SU-DHL-6 (cell line): ENCODE measurements at regions not wholly inside any gene's neighbourhood (a gene's known extent, or its start where the extent isn't known, plus 50 kb on each side); places are given as distances from the start of the nearest gene placed in this dataset.

Source experiments
- H2AFZ ChIP-seq: fragments of 200-600 bp; sonication (generic); 2 replicates; pipeline ENCODE4 v1.6.1; 2014; ENCODE audit warnings: low read depth, mild to moderate bottlenecking, moderate library complexity, mixed read lengths, antibody characterized with exemption, low read length; ENCODE audit not compliant: severe bottlenecking
- H3F3A ChIP-seq: fragments of 200-600 bp; shearing (Covaris generic); 2 replicates; pipeline ENCODE4 v1.6.0; 2016; ENCODE audit warnings: antibody characterized with exemption, mild to moderate bottlenecking; ENCODE audit not compliant: insufficient read depth
- H3K27ac ChIP-seq: fragments of 200-600 bp; sonication (generic); 2 replicates; pipeline ENCODE4 v1.5.1; 2016; ENCODE audit warnings: low read depth, mild to moderate bottlenecking, low read length, moderate library complexity, mixed read lengths
- H3K27me3 ChIP-seq: fragments of 200-600 bp; sonication (generic), shearing (Covaris generic); 2 replicates; pipeline ENCODE4 v1.6.0; 2014; ENCODE audit warnings: mild to moderate bottlenecking, low read length
- H3K36me3 ChIP-seq: fragments of 200-600 bp; sonication (generic); 2 replicates; pipeline ENCODE4 v1.6.1; 2014; ENCODE audit warnings: mild to moderate bottlenecking, low read length, mixed read lengths
- H3K4me2 ChIP-seq: fragments of 300-600, 200-600 bp; shearing (Covaris generic), sonication (generic); 2 replicates; pipeline ENCODE4 v1.6.0; 2014; ENCODE audit warnings: low read length, low read depth, mild to moderate bottlenecking; ENCODE audit not compliant: poor library complexity, severe bottlenecking
- H3K4me3 ChIP-seq: fragments of 200-600 bp; sonication (generic); 2 replicates; pipeline ENCODE4 v1.5.1; 2014; ENCODE audit warnings: antibody characterized with exemption, low read length, mild to moderate bottlenecking, mixed read lengths; ENCODE audit not compliant: insufficient read depth, poor library complexity, severe bottlenecking
- H3K79me2 ChIP-seq: fragments of 200-600 bp; sonication (generic); 2 replicates; pipeline ENCODE4 v1.6.1; 2014; ENCODE audit warnings: mild to moderate bottlenecking, low read length, moderate library complexity; ENCODE audit not compliant: insufficient read depth
- H3K9ac ChIP-seq: fragments of 200-600 bp; sonication (generic); 2 replicates; pipeline ENCODE4 v1.7.0; 2014; ENCODE audit warnings: mild to moderate bottlenecking, low read length
- H3K9me2 ChIP-seq: fragments of 200-600 bp; sonication (generic); replicated peaks from 2 replicates; pipeline ENCODE4 v1.6.1; 2014; ENCODE audit warnings: low read length; ENCODE audit not compliant: insufficient read depth
- H3K9me3 ChIP-seq: fragments of 200-600 bp; sonication (generic); 2 replicates; pipeline ENCODE4 v1.6.1; 2014; ENCODE audit warnings: low read length, mixed read lengths; ENCODE audit not compliant: insufficient read depth
- H4K20me1 ChIP-seq: fragments of 200-600 bp; sonication (generic); 2 replicates; pipeline ENCODE4 v1.6.1; 2014; ENCODE audit warnings: low read depth, mild to moderate bottlenecking, antibody characterized with exemption, low read length, moderate library complexity, mixed read lengths
- EZH2phosphoT487 ChIP-seq: fragments of 200-600 bp; sonication (generic), shearing (Covaris generic); conservative IDR thresholded peaks from 2 replicates; pipeline ENCODE4 v1.6.1; 2018; ENCODE audit warnings: mild to moderate bottlenecking, antibody characterized with exemption, low read length, moderate library complexity, mixed read lengths
- TF ChIP-seq, protein P1 (sequence below): fragments of 200-600 bp; sonication (generic); IDR thresholded peaks from one replicate; pipeline ENCODE4 v1.5.1; 2017; ENCODE audit warnings: antibody characterized with exemption, mild to moderate bottlenecking, low read length, moderate library complexity; ENCODE audit not compliant: insufficient read depth, poor library complexity, severe bottlenecking

DNA sequence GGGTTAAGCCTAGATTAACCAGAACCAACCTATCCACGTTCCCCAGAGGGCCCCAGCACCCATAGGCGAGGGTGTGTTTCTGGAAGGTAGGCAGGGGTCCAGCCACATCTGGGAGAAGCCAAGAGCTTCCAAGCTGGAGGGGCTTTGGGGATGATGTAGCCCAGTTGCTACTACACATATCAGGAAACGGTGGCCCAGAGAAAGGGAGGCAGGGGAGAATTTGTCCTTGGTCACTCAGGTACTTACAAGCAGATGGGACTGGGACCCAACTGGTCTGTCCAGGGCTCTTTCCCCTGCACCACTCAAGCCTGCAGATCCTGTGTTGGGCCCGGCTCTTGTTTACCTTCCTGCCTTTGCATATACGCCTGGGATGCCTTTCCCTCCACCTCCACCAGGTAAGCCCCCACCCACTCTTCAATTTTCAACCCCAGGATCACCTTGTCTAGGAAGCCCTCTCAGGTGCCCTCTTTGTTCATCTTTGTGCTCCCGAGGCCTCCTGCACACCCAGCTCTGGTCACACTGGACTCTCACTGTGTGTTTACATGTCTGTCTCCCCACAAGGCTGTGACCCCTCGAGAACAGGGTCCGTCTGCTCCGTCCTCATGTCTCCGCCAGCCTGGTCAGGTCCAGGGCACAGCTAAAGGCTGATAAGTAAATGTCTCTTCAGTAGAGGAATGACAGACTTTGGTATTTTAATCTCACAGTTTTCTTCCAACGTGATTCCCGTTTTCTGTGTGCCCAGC, 204.4 kb upstream of the LINGO1 start:
- no peaks in the 10 kb centered on the region for H4K20me1 ChIP-seq
- no peaks in the 10 kb centered on the region for H3K79me2 ChIP-seq
- no peaks in the 10 kb centered on the region for H3F3A ChIP-seq
- H3K4me3 ChIP-seq, result no peak overlapping the region
- no peaks in the 10 kb centered on the region for H3K36me3 ChIP-seq
- H3K9ac ChIP-seq, result no peak overlapping the region
- H3K4me2 ChIP-seq, result no peak overlapping the region
- no peak for TF ChIP-seq EZH2phosphoT487
- TF ChIP-seq, protein P1, sequence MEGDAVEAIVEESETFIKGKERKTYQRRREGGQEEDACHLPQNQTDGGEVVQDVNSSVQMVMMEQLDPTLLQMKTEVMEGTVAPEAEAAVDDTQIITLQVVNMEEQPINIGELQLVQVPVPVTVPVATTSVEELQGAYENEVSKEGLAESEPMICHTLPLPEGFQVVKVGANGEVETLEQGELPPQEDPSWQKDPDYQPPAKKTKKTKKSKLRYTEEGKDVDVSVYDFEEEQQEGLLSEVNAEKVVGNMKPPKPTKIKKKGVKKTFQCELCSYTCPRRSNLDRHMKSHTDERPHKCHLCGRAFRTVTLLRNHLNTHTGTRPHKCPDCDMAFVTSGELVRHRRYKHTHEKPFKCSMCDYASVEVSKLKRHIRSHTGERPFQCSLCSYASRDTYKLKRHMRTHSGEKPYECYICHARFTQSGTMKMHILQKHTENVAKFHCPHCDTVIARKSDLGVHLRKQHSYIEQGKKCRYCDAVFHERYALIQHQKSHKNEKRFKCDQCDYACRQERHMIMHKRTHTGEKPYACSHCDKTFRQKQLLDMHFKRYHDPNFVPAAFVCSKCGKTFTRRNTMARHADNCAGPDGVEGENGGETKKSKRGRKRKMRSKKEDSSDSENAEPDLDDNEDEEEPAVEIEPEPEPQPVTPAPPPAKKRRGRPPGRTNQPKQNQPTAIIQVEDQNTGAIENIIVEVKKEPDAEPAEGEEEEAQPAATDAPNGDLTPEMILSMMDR, result no peak
- no peaks in the 10 kb centered on the region for H3K27me3 ChIP-seq
- H3K9me3 ChIP-seq, result no peaks in the 10 kb centered on the region
- H2AFZ ChIP-seq, result no peak overlapping the region
- H3K9me2 ChIP-seq, result no peaks in the 10 kb centered on the region
- no peak overlapping the region for H3K27ac ChIP-seq

DNA sequence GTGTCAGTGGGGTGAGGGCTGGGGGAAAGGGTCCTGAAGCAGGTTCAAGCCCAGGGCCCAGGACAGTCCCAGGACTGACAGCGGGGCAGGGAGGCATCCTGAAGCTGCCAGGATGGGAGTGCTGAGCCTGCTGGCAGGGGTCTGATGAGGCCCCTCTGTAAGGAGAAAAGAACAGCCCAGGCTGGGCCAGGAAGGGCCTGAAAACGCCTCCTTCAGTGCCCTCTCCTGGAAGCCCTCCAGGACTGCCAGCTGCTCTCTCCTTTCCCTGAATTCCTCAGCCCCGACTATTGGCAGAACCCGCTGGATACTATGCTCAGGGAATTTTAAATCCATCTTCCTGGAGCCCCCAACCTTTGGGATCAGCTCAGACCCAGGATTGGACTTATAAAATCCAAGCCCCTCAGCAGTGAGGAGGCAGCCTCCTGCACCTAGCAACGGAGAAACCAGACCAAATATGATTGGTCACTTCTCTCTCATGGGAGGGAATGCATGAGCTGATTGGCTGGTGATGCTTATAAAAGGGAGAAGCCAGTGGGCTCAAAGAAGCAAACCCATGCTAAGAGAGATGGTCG, 203.5 kb upstream of the LINGO1 start:
- H2AFZ ChIP-seq, result no peak overlapping the region
- H3K4me3 ChIP-seq, result no peak overlapping the region
- no peak overlapping the region for H3K27ac ChIP-seq
- H3K9me3 ChIP-seq, result no peaks in the 10 kb centered on the region
- no peaks in the 10 kb centered on the region; the same call in 1 of the 2 replicates for H3K27me3 ChIP-seq
- H4K20me1 ChIP-seq, result no peaks in the 10 kb centered on the region
- H3K4me2 ChIP-seq, result no peak overlapping the region
- no peaks in the 10 kb centered on the region for H3K9me2 ChIP-seq
- H3F3A ChIP-seq, result no peaks in the 10 kb centered on the region
- TF ChIP-seq EZH2phosphoT487, result no peak
- TF ChIP-seq, protein P1, result no peak
- H3K9ac ChIP-seq, result no peak overlapping the region
- no peaks in the 10 kb centered on the region for H3K79me2 ChIP-seq
- no peaks in the 10 kb centered on the region for H3K36me3 ChIP-seq

DNA sequence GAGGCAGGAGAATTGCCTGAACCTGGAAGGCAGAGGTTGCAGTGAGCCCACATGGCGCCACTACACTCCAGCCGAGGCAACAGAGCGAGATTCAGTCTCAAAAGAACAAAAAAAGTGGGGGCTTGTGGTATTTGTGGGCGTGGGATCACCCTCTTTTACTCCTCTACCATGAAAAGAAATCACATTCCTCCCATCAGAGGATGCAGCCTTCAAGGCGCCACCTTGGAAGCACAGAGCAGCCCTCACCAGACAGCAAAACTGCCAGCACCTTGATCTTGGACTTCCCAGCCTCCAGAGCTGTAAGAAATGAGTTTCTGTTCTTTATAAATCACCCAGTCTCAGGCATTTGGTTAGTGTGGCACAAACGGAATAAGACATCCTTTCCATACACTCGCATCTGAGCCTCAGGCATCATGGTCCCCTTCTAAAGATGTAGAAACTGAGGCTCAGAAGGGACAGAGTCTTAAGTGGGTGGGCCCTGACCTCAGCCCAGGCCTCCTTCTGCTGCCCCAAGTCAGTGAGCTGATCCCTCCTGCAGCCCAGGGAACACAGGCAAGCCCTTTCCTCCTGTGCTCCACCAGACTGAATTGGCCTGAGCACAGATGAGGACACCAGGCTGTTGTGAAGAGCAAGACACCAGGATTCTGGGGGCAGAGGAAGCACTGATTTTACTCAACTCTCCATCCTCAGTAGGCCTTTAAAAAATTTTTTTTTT, 201.7 kb upstream of the LINGO1 start:
- Histone ChIP-seq H3K27ac (no peak overlapping the region), H3K36me3 (no peaks in the 10 kb centered on the region), H3F3A (no peaks in the 10 kb centered on the region), H3K9me3 (no peaks in the 10 kb centered on the region), H4K20me1 (no peaks in the 10 kb centered on the region), H2AFZ (no peak overlapping the region), H3K4me3 (no peak overlapping the region), H3K9me2 (no peaks in the 10 kb centered on the region), H3K9ac (no peak overlapping the region), H3K79me2 (no peaks in the 10 kb centered on the region), H3K27me3 (no peaks in the 10 kb centered on the region; the same call in 1 of the 2 replicates), H3K4me2 (no peak overlapping the region)
- TF ChIP-seq, protein P1, result no peak
- no peak for TF ChIP-seq EZH2phosphoT487
